ENCODE measurements at regions not wholly inside any gene's neighbourhood (a gene's known extent, or its start where the extent isn't known, plus 50 kb on each side); places are given as distances from the start of the nearest gene placed in this dataset.

DNA sequence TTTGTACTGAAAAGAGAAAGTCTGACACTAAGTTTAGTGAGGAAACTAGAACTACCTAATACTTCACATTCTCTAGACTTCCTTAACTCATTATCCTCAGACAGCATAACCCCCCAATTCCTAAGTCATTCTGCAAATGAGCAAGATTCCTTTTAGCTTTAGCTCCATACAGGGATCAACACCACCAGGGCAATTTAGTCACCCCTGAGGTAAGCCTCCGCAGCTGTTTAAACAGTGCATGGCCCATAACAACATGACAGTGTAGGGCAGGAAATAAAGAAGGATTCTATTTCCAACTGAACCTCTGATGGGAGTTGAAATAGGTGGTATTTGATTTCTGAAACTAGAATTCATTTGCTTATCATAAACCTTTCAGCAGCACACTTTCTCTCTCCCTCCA is 112.8 kb upstream of the DKK2 start:
- TF ChIP-seq, protein P1, sequence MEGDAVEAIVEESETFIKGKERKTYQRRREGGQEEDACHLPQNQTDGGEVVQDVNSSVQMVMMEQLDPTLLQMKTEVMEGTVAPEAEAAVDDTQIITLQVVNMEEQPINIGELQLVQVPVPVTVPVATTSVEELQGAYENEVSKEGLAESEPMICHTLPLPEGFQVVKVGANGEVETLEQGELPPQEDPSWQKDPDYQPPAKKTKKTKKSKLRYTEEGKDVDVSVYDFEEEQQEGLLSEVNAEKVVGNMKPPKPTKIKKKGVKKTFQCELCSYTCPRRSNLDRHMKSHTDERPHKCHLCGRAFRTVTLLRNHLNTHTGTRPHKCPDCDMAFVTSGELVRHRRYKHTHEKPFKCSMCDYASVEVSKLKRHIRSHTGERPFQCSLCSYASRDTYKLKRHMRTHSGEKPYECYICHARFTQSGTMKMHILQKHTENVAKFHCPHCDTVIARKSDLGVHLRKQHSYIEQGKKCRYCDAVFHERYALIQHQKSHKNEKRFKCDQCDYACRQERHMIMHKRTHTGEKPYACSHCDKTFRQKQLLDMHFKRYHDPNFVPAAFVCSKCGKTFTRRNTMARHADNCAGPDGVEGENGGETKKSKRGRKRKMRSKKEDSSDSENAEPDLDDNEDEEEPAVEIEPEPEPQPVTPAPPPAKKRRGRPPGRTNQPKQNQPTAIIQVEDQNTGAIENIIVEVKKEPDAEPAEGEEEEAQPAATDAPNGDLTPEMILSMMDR (IDR thresholded peaks at IDR 0.05; ENCODE audit: poor library complexity, severe bottlenecking) = no peak
- TF ChIP-seq EZH2 (IDR thresholded peaks at IDR 0.05; ENCODE audit: borderline replicate concordance, insufficient read depth, low read length, poor library complexity, severe bottlenecking) = no peak

All from neural cell (in vitro differentiated cells).